Hematopoietic multipotent progenitor cell treated with erythropoietin and hydrocortisone succinate and interleukin-3 and kit ligand, for 17 days (in vitro differentiated cells): ENCODE measurements at regions not wholly inside any gene's neighbourhood (a gene's known extent, or its start where the extent isn't known, plus 50 kb on each side); places are given as distances from the start of the nearest gene placed in this dataset.
"Not testable (repeated sequence)": the region's sequence is repeated elsewhere in the genome, so short reads cannot be mapped to it uniquely, and the experiment has no call there.

ENCODE experiments used
- DNase-seq: peaks from one replicate; pipeline ENCODE4 v3.0.0-alpha.2; 2015; ENCODE audit warnings: low spot score

DNA sequence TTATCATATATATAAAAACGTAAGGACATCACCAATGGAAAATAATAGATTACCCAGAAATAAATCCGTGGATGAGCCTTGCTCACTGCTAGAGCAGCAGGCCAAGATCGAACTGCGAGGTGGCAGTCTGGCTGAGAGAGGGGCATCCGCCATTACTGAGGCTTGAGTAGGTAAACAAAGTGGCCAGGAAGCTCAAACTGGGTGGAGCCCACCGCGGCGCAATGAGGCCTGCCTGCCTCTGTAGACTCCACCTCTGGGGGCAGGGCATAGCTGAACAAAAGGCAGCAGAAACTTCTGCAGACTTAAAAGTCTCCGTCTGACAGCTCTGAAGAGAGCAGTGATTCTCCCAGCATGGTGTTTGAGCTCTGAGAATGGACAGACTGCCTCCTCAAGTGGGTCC is 1018.0 kb upstream of the SLC39A10 start:
- not testable (repeated sequence) for DNase-seq

- no peak for DNase-seq
Measured at GRCh38 chr2:194621945-194622344, 1035.1 kb upstream of the SLC39A10 start.

DNA sequence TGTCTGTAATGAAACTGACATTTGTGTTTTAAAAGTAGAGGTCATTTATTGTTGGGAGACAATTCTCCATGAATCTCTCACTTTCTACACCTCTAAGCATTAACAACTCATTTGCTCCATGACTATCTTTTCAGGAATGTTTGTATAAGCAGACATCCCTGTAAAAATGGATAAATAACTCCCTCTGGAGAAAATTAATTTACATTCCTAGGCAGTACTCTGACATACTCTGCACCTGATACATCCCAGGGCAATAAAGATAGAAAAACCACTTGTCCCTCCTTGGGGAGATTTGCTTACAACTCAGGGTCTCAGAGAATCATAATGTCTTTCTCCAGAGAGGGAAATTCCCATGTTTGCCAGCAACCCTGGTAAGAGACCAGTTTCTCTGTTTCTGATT is 1037.7 kb upstream of the SLC39A10 start:
- no peak for DNase-seq

- no peak for DNase-seq
Measured at GRCh38 chr2:194618432-194618831, 1038.6 kb upstream of the SLC39A10 start.

DNA sequence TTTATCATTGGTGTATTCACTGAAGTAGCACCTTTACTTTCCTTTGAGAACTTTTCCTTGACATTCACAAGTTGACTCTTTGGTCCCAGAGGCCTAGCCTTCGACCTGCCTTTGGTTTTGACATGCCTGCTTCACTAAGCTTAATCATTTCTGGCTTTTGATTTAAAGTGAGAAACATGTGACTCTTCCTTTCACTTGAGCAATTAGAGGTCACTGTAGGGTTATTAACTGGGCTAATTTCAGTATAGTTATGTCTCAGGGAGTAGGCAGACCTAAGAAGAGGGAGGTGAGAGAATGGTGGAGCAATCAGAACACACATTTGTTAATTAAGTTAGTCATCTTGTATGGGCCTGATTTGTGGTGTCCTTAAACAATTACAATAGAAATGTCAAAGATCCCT is 1040.7 kb upstream of the SLC39A10 start:
- no peak for DNase-seq

DNA sequence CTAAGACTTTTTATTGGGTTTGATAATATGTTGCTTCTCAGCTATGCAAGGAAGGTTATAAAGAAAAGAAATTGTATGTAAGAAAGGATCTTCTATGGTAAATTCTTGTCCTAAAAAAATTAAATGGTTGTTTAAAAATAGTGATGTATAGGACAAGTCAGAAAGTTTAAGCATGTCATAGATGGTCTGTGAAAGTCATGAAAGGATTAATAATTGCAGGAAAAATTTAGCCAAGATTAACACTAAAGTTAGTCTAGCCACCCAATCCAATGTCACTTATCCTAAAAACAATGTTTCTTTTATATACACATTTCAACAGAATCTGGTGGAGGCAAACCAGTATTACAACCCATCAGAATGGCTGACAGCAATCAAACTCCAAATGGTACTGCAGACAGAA is 1046.7 kb upstream of the SLC39A10 start:
- DNase-seq: no peak

DNA sequence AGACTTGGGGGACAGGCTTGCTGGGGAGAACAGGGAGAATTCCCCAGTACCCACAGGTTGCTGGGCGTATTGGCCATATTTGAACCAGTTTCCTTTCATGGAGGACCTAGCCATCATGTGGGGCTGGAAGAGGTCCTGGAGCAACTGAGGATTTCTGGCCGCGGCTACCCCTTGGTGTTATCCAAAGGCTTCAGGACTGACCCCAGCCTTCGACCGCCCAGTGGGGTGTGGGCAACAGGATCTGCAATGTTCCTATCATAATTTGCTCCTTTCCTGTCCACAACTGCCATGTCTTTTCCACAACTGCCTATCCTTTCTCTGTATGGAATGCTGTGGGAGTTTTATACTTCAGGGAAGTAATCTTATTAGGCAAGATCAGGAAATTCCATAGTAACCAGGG is 1053.6 kb upstream of the SLC39A10 start:
- DNase-seq: no peak

DNA sequence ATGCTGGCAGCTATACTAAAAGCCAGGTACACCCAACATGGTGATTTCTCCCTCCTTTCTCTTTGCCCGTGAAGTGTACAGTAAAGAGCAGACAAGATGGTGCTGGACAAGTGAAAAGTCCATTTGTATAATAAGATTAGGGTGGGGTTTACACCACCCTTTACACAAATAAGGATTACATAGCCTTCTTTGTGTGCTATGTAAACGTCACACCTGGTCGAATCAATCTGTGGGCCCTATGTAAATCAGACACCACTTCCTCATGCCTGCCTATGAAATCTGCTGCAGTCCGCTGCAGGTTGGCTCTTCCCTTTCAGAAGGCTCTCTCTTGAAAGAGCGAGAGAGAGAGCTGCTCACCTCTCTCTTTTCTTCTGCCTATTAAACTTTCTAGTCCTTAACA is 1054.3 kb upstream of the SLC39A10 start:
- DNase-seq: no peak

DNA sequence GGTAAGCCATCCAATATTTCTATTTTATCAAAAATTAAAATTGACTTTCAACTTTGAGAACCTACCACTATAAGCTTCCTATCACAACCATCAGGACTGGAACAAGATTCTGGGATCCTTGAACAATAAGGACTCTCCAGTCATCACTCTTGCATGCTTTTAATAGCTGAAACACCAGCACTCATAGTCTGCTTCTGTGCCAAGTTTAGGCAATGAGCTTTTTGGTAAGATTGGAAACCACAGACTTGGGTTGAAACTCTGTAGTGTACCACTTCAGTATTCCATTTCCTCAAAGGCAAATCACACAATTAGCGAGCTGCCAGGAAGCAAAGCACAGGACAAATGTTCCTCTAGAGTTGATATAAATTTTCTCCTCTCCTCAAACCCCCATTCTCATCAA is 1065.8 kb upstream of the SLC39A10 start:
- no peak for DNase-seq

DNA sequence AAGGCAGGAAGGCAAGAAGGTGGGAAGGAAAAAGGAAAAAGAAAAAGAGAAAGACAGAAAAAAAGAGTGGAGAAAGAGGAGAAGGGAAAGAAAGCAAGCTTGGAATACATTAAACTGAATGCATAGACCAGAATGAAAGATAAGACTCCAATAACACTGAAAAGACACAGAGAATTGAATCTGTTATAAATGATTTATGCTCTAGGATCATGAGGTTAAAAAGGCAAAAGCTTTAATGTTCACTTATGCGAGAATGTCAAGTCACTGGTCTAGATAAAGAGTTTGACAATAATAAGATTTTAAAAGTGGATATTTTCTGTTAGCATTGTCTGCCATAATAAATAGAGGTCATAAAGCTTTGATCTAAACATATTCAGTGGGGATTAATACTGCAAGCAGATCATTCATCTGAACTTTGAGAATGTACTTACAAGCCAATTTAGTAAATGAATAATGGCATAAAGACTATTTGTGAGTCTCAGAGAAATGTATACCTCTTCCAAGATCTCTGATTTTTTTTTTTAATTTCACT is 1069.2 kb upstream of the SLC39A10 start:
- DNase-seq: no peak

DNA sequence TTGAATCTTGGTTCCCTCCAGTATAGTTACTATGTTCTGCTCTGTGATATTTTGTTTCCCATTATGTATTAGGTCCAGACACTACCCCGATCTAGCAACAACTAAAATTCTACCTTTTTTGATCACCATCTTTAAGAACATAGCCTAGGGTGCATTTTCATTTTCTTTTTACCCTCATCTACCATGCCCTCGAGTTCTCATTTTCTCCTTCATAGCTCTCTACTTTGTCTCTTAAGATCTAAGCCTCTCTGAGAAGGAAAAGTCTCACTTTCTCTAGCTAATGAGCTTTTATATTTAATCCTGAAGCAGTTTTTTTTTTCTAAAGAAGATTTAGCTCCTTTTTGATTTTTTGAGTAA is 1089.4 kb upstream of the SLC39A10 start:
- DNase-seq: no peak

DNA sequence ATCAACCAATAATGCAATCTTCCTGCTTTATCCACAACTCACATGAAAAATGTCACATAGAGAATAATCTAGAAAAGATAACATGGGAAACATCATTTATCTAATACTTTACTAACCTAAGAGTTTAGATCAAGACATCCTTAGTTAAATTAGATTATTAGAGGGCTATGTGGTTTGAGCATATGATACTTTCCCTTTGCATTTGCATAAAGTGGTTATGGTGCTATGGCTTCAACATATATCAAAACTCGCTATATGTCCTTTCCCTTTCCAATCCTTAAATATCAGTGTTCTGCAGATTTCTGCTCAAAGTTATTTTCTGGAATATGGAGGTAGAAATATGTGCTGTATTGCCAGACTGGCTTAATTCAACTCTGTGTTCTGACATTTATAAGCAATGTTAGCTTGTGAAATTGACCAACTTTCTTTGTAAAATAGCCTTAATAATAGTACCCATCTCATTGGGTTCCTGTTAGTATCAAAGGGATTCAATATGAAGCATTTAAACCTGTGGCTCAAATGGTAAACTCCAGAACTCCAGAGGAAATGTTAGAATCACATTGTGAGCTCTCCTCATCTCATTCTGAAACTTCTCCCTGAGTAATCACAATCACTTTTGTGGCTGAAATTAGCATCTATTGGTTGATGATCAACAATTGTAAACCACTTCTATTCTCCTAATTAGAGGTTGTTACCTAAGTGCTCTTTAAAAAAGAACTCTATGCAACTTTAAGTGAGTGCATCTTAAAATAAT is 1089.9 kb upstream of the SLC39A10 start:
- no peak for DNase-seq

GRCh38 chr2:194564422-194564821 is 1092.6 kb upstream of the SLC39A10 start:
- DNase-seq: no peak

- DNase-seq: no peak
Measured at GRCh38 chr2:194562329-194562728, 1094.7 kb upstream of the SLC39A10 start.

- no peak for DNase-seq
Measured at GRCh38 chr2:194559964-194560363, 1097.1 kb upstream of the SLC39A10 start.

GRCh38 chr2:194559523-194559922 is 1097.5 kb upstream of the SLC39A10 start:
- DNase-seq: no peak

- DNase-seq: no peak
Measured at GRCh38 chr2:194557993-194558392, 1099.0 kb upstream of the SLC39A10 start.

DNA sequence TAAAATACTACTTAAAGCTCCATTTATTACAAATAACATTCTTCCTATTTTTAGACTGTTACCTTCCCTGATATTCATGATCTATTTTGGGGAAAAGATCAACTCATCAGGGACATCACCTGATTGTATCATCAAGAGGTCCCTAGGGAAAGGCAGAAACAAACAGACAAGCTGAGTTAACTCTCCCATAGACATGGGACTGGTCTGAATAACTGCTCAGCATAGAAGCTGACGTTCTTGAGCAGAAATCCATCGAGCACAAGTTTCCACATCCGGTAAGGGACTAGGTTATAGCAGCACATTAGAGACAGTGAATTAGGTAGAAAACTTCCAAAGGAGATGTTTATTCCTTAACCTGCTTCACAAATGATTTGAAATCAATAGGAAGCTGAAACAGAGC is 1100.4 kb upstream of the SLC39A10 start:
- no peak for DNase-seq

GRCh38 chr2:194553980-194554379 is 1103.0 kb upstream of the SLC39A10 start:
- no peak for DNase-seq

DNA sequence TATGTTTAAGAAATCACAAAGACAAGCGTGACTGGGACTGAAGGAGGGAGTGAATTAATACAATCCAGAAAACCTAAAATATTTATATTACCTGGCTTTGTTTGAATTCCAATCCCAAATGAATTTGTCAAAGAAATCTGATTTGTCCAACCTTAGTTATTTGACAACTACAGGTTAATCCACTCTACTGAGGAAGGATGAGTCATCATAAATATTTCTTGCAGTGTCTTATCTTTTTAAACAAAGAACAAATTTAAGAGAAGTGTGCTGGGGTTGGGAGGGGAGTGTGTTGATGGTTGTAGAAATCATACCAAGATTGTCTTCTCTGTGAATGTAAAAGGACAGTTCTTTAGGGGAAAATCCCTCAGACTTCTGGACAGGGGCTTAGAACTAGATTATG is 1106.3 kb upstream of the SLC39A10 start:
- no peak for DNase-seq

DNA sequence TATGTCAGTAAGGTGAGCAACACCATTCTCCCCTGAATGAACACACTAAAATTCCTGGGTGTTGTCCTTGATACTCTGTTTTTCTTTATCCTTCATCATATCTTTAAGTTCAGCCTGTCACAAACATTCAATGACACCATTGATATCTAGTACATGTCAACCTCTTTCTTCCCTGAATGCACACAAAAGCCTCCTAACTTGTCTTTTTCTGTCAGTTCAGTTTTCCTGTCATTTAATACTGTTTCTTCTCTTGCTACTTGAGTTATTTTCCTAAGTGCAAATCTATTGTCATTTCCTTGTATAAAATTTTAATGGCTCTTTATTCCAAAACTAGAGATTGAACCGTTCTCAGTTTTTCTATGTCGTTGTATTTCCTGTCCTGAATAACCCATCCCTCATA is 1107.6 kb upstream of the SLC39A10 start:
- no peak for DNase-seq

DNA sequence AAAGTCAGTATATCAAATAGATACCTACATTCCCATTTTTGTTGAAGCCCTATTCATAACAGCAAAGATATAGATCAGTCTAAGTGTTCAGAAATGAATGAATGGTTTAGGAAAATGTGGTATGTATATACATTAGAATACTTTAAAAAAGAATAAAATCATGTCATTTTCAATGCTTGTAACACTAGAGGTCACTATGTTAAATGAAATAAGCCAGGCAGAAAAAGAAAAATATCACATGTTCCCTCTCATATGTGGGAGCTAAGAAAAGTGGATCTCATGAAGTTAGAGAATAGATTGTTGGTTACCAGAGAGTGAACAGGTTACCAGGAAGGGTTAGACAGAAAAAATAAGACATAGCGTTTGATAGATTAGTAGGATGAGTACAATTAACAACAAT is 1111.0 kb upstream of the SLC39A10 start:
- no peak for DNase-seq

DNA sequence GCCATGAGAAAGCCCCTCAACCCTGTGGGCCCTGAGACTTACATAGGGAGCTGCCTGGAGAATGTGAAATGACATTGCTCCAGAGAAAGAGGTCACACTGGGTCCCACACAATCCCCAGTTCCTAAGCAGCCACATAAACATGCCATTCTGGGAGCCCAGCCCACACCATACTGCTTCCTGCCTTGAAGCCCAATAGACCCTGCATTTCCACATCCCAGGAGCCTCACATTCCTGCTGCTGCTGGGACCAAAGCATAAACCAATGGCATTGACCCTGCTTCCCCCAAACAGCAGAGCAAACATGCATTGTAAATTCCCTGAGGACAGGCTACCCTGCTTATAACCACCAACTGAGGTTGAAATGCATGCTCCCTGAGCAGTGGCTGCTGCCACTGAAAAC is 1117.6 kb upstream of the SLC39A10 start:
- no peak for DNase-seq

DNA sequence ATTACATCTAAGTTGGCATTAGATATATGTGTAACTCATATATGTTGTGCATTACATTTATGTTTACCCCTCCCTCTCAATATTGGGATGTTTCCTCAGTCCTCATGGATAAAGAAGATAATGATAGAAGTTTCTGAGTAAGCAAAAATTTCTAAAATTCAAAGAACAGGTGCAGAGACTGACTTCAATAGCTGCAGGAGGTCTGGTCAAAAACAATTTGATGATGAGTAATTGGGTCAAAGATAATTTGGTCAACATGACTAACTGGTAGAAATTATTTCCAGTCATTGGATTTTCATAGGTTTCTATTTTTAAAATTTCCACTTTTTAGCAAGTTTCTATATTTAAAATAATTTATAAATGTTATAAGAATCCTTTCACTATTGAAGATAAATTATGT is 1130.9 kb upstream of the SLC39A10 start:
- DNase-seq: no peak
